ENCODE measurements at regions not wholly inside any gene's neighbourhood (a gene's known extent, or its start where the extent isn't known, plus 50 kb on each side); places are given as distances from the start of the nearest gene placed in this dataset.
A peak's percentile ranks its signal among the peaks of the same experiment; 100 is the strongest.

DNA sequence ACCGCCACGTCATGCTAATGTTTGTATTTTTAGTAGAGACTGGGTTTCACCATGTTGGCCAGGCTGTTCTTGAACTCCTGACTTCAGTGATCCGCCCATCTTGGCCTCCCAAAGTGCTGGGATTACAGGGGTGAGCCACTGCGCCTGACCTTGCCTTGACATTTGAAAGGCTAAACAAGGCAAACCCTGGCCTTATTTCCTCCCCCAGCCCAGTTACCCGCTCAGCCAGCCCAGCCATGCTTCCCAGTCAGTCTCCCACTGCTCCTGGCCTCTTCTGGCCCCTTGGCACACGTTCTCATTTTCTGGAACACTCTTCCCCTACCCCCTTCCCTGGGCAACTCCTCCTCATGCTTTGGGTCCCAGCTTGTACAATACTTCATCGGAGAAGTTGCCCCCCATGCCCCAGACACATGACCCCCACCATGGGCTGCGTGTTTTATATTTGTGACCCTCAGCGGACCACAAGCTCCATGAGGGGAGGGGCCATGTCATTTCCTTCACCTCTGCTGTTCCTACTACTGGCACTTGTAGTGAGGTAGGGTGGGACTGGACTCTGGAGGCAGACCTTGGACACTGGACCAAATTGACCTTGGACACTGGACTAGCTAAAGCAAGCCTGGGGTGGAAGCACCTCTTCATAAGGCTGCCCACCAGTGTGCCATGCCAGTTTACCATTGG lies 94.4 kb upstream of the IER5L start:
- TF ChIP-seq, protein P1, sequence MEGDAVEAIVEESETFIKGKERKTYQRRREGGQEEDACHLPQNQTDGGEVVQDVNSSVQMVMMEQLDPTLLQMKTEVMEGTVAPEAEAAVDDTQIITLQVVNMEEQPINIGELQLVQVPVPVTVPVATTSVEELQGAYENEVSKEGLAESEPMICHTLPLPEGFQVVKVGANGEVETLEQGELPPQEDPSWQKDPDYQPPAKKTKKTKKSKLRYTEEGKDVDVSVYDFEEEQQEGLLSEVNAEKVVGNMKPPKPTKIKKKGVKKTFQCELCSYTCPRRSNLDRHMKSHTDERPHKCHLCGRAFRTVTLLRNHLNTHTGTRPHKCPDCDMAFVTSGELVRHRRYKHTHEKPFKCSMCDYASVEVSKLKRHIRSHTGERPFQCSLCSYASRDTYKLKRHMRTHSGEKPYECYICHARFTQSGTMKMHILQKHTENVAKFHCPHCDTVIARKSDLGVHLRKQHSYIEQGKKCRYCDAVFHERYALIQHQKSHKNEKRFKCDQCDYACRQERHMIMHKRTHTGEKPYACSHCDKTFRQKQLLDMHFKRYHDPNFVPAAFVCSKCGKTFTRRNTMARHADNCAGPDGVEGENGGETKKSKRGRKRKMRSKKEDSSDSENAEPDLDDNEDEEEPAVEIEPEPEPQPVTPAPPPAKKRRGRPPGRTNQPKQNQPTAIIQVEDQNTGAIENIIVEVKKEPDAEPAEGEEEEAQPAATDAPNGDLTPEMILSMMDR (IDR thresholded peaks at IDR 0.05) = no peak

DNA sequence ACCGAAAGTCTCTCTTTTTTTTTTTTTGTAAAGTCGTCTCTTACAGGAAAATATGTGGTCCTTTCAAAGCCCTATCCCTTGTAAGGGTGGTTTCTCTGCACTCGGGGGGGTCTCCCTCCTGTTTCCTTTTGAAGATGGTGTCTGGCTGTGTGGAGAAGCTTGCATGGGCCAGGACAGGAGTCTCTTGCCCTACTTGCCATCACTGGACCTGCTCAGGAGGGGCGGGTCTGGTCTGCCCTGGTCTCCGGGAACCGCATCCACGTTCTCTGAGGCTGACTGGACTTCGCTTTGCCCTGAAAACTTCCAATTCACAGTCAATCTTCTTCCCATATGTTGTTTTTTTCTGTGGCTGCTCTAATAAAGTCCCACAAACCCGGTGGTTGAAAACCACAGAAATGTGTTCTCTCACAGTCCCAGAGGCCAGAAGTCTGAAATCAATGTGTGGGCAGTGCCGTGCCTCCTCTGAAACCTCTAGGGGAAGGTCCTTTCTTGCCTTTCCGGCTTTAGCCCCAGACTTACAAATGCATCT lies 92.9 kb upstream of the IER5L start:
- peak in 1 of 2 donors; percentile 49 for DNase-seq
- no peaks in the 10 kb centered on the region for H3K27me3 ChIP-seq (ENCODE audit: control insufficient read depth, insufficient read depth, low read length)
- H3K27ac ChIP-seq (ENCODE audit: low read length) = peak overlapping the region; percentile 5
- peaks cover 24% of the 10 kb centered on the region for H3K4me1 ChIP-seq (ENCODE audit: control insufficient read depth, insufficient read depth, low read length)
- H3K4me3 ChIP-seq (ENCODE audit: low read length) = no peak overlapping the region
- no peaks in the 10 kb centered on the region for H3K36me3 ChIP-seq (ENCODE audit: control insufficient read depth, insufficient read depth, low read length)
- Mint-ChIP-seq H3K27me3 (ENCODE audit: low read depth in 2 of 2) (peaks cover 9 to 10% of the 10 kb centered on the region in 2 donors), H3K9me3 (no peaks in the 10 kb centered on the region), H3K4me1 (peaks cover 22 to 28% of the 10 kb centered on the region in 2 donors), H3K36me3 (no peaks in the 10 kb centered on the region), H3K4me3 (peak overlapping the region; percentile 84), H3K27ac (peak overlapping the region; percentile 39 to 80)
- ATAC-seq = peak; percentile 30 to 59 (median 47)
- TF ChIP-seq, protein P1 (IDR thresholded peaks at IDR 0.05) = no peak
- intact Hi-C loops (cut with micrococcal nuclease) = no loop called here
- H3K9me3 ChIP-seq (ENCODE audit: control insufficient read depth, insufficient read depth, low read length) = no peaks in the 10 kb centered on the region
- WGBS (ENCODE audit: insufficient coverage) = 5% methylated on average over 10 of the region's 11 CpGs

More for the DNA sequence above, 94.4 kb upstream of the IER5L start:
- Histone ChIP-seq H3K27me3 (ENCODE audit: control insufficient read depth, insufficient read depth, low read length) (no peaks in the 10 kb centered on the region), H3K4me3 (ENCODE audit: low read length) (no peak overlapping the region), H3K27ac (ENCODE audit: low read length) (no peak overlapping the region), H3K4me1 (ENCODE audit: control insufficient read depth, insufficient read depth, low read length) (peaks cover 24% of the 10 kb centered on the region), H3K9me3 (ENCODE audit: control insufficient read depth, insufficient read depth, low read length) (no peaks in the 10 kb centered on the region), H3K36me3 (ENCODE audit: control insufficient read depth, insufficient read depth, low read length) (no peaks in the 10 kb centered on the region)
- 90% methylated on average over 9 of the region's 9 CpGs for WGBS (ENCODE audit: insufficient coverage)
- DNase-seq (no peak), ATAC-seq (no peak)
- Mint-ChIP-seq H3K27ac (peak overlapping the region in 1 of 2 donors; percentile 80), H3K9me3 (no peaks in the 10 kb centered on the region), H3K4me1 (peaks cover 22 to 28% of the 10 kb centered on the region in 2 donors), H3K36me3 (no peaks in the 10 kb centered on the region), H3K27me3 (ENCODE audit: low read depth in 2 of 2) (peaks cover 12 to 17% of the 10 kb centered on the region in 2 donors), H3K4me3 (peak overlapping the region; percentile 84)
- intact Hi-C loops (cut with micrococcal nuclease) = no loop called here

GRCh38 chr9:129270205-129270604 lies 92.1 kb upstream of the IER5L start:
- Histone ChIP-seq H3K4me1 (ENCODE audit: control insufficient read depth, insufficient read depth, low read length) (peaks cover 24% of the 10 kb centered on the region), H3K4me3 (ENCODE audit: low read length) (no peak overlapping the region), H3K9me3 (ENCODE audit: control insufficient read depth, insufficient read depth, low read length) (no peaks in the 10 kb centered on the region), H3K27me3 (ENCODE audit: control insufficient read depth, insufficient read depth, low read length) (no peaks in the 10 kb centered on the region), H3K36me3 (ENCODE audit: control insufficient read depth, insufficient read depth, low read length) (no peaks in the 10 kb centered on the region), H3K27ac (ENCODE audit: low read length) (no peak overlapping the region)
- intact Hi-C loops (cut with micrococcal nuclease) = no loop called here
- ATAC-seq (peak; percentile 25 to 71 (median 34)), DNase-seq (peak in 1 of 2 donors; percentile 67)
- TF ChIP-seq, protein P1 (IDR thresholded peaks at IDR 0.05) = no peak
- Mint-ChIP-seq H3K9me3 (no peaks in the 10 kb centered on the region), H3K36me3 (no peaks in the 10 kb centered on the region), H3K4me3 (peak overlapping the region; percentile 84), H3K27me3 (ENCODE audit: low read depth in 2 of 2) (peaks cover 5 to 9% of the 10 kb centered on the region in 2 donors), H3K4me1 (peaks cover 22 to 28% of the 10 kb centered on the region in 2 donors), H3K27ac (peak overlapping the region in 1 of 2 donors; percentile 80)
- 38% methylated on average over 10 of the region's 10 CpGs for WGBS (ENCODE audit: insufficient coverage)

All from natural killer cell (primary cell).